ENCODE measurements at regions not wholly inside any gene's neighbourhood (a gene's known extent, or its start where the extent isn't known, plus 50 kb on each side); places are given as distances from the start of the nearest gene placed in this dataset.
A peak's percentile ranks its signal among the peaks of the same experiment; 100 is the strongest.

GRCh38 chr4:53702334-53703266 is 111.3 kb upstream of the LNX1 start (continued):
- TF ChIP-seq NFYB (CRISPR knock-in tag; IDR thresholded peaks at IDR 0.05): no peak
- TF ChIP-seq ZNF547 (CRISPR knock-in tag; IDR thresholded peaks at IDR 0.05): 0 out of 2 replicates have a peak, but pooled peaks have one; percentile 45
- TF ChIP-seq TOPORS (CRISPR knock-in tag; IDR thresholded peaks at IDR 0.05): no peak
- TF ChIP-seq GABPB1 (CRISPR knock-in tag; IDR thresholded peaks at IDR 0.05): peak; percentile 73
- no peak for TF ChIP-seq ZNF253 (CRISPR knock-in tag; IDR thresholded peaks at IDR 0.05; ENCODE audit: borderline replicate concordance)
- TF ChIP-seq SRSF4 (IDR thresholded peaks at IDR 0.05; ENCODE audit: low read depth, low read length, poor library complexity, severe bottlenecking): no peak
- TF ChIP-seq RBM22 (optimal IDR thresholded peaks at IDR 0.05; ENCODE audit: low read length): no peak
- TF ChIP-seq ZNF883 (CRISPR knock-in tag; IDR thresholded peaks at IDR 0.05; ENCODE audit: not compliant biosample characterization): no peak
- no peak for TF ChIP-seq SIN3B (IDR thresholded peaks at IDR 0.05; ENCODE audit: low read length)
- no peak for TF ChIP-seq ZFP90 (CRISPR knock-in tag; IDR thresholded peaks at IDR 0.05; ENCODE audit: borderline replicate concordance)
- TF ChIP-seq TBL1XR1 (IDR thresholded peaks at IDR 0.05; ENCODE audit: borderline replicate concordance, low read length, partially characterized antibody): no peak
- no peak for TF ChIP-seq ZNF792 (CRISPR knock-in tag; IDR thresholded peaks at IDR 0.05)
- no peak for TF ChIP-seq TRIM22 (IDR thresholded peaks at IDR 0.05)
- TF ChIP-seq TBX2 (CRISPR knock-in tag; IDR thresholded peaks at IDR 0.05; ENCODE audit: borderline replicate concordance): peak; percentile 57; the same call in 1 of the 2 replicates
- no peak for TF ChIP-seq ZBTB8A (CRISPR knock-in tag; IDR thresholded peaks at IDR 0.05; ENCODE audit: borderline replicate concordance, low read depth)
- TF ChIP-seq ZSCAN9 (CRISPR knock-in tag; IDR thresholded peaks at IDR 0.05; ENCODE audit: borderline replicate concordance): no peak
- TF ChIP-seq BCL3 (CRISPR knock-in tag; IDR thresholded peaks at IDR 0.05): peak; percentile 41; the same call in 1 of the 2 replicates
- TF ChIP-seq ZNF580 (CRISPR knock-in tag; IDR thresholded peaks at IDR 0.05; ENCODE audit: borderline replicate concordance, low read depth): no peak
- no peak for TF ChIP-seq HMG20B (CRISPR knock-in tag; conservative IDR thresholded peaks at IDR 0.05)
- TF ChIP-seq ZNF292 (CRISPR knock-in tag; IDR thresholded peaks at IDR 0.05; ENCODE audit: borderline replicate concordance, low read depth): 0 out of 2 replicates have a peak, but pooled peaks have one; percentile 34
- TF ChIP-seq ZNF597 (CRISPR knock-in tag; IDR thresholded peaks at IDR 0.05): no peak
- peak; percentile 15; the same call in 1 of the 2 replicates for TF ChIP-seq TEF (CRISPR knock-in tag; IDR thresholded peaks at IDR 0.05)
- no peak for TF ChIP-seq ATF4 (CRISPR knock-in tag; IDR thresholded peaks at IDR 0.05)
- TF ChIP-seq HNRNPUL1 (IDR thresholded peaks at IDR 0.05; ENCODE audit: low read depth, low read length): no peak
